Osteocyte (in vitro differentiated cells): ENCODE measurements at regions not wholly inside any gene's neighbourhood (a gene's known extent, or its start where the extent isn't known, plus 50 kb on each side); places are given as distances from the start of the nearest gene placed in this dataset.

ENCODE experiments used
- DNase-seq: peaks from one replicate; pipeline ENCODE4 v3.0.0; 2021; ENCODE audit warnings: mixed read lengths; ENCODE audit not compliant: unreplicated experiment; ENCODE audit errors: extremely low spot score
- H3K27ac Mint-ChIP-seq: one replicate; pipeline ENCODE4 v1.8.0; 2021; ENCODE audit warnings: mild to moderate bottlenecking, mixed read lengths; ENCODE audit not compliant: unreplicated experiment
- H3K27me3 Mint-ChIP-seq: one replicate; pipeline ENCODE4 v1.8.0; 2021; ENCODE audit warnings: mixed read lengths; ENCODE audit not compliant: unreplicated experiment
- H3K36me3 Mint-ChIP-seq: one replicate; pipeline ENCODE4 v1.8.0; 2021; ENCODE audit warnings: mixed read lengths; ENCODE audit not compliant: unreplicated experiment
- H3K4me1 Mint-ChIP-seq: one replicate; pipeline ENCODE4 v1.8.0; 2021; ENCODE audit warnings: mixed read lengths; ENCODE audit not compliant: unreplicated experiment
- H3K4me3 Mint-ChIP-seq: one replicate; pipeline ENCODE4 v1.8.0; 2021; ENCODE audit warnings: mild to moderate bottlenecking, moderate library complexity, mixed read lengths; ENCODE audit not compliant: unreplicated experiment
- H3K9me3 Mint-ChIP-seq: one replicate; pipeline ENCODE4 v1.8.0; 2021; ENCODE audit warnings: mixed read lengths; ENCODE audit not compliant: unreplicated experiment
- CTCF ChIP-seq: fragments of 200-600 bp; sonication (generic); IDR thresholded peaks from 2 replicates; pipeline ENCODE4 v1.5.0; 2021; ENCODE audit warnings: antibody characterized with exemption, mild to moderate bottlenecking, moderate library complexity

- Mint-ChIP-seq H3K36me3 (no peaks in the 10 kb centered on the region), H3K27ac (no peak overlapping the region), H3K4me3 (no peak overlapping the region), H3K9me3 (peaks cover 8% of the 10 kb centered on the region), H3K4me1 (no peaks in the 10 kb centered on the region), H3K27me3 (no peaks in the 10 kb centered on the region)
- TF ChIP-seq CTCF = no peak
- no peak for DNase-seq
Observed at GRCh38 chr20:41935259-41935791, 317.1 kb upstream of the CHD6 start.

- no peak overlapping the region for H3K27ac Mint-ChIP-seq
- H3K36me3 Mint-ChIP-seq = no peaks in the 10 kb centered on the region
Observed at GRCh38 chr20:41932431-41932830, 314.3 kb upstream of the CHD6 start.

GRCh38 chr20:41927655-41928054 is 309.5 kb upstream of the CHD6 start:
- Mint-ChIP-seq H3K4me1 (no peaks in the 10 kb centered on the region), H3K27ac (no peak overlapping the region), H3K9me3 (peaks cover 14% of the 10 kb centered on the region), H3K4me3 (no peak overlapping the region), H3K27me3 (no peaks in the 10 kb centered on the region), H3K36me3 (no peaks in the 10 kb centered on the region)
- DNase-seq = no peak
- TF ChIP-seq CTCF = no peak

More at GRCh38 chr20:41932431-41932830, 314.3 kb upstream of the CHD6 start:
- no peaks in the 10 kb centered on the region for H3K27me3 Mint-ChIP-seq
- no peaks in the 10 kb centered on the region for H3K4me1 Mint-ChIP-seq
- peaks cover 14% of the 10 kb centered on the region for H3K9me3 Mint-ChIP-seq
- TF ChIP-seq CTCF = no peak
- no peak overlapping the region for H3K4me3 Mint-ChIP-seq
- no peak for DNase-seq

- Mint-ChIP-seq H3K4me1 (no peaks in the 10 kb centered on the region), H3K27me3 (no peaks in the 10 kb centered on the region), H3K4me3 (no peak overlapping the region), H3K9me3 (peaks cover 14% of the 10 kb centered on the region), H3K27ac (no peak overlapping the region), H3K36me3 (no peaks in the 10 kb centered on the region)
- TF ChIP-seq CTCF = no peak
- no peak for DNase-seq
Observed at GRCh38 chr20:41927189-41927588, 309.0 kb upstream of the CHD6 start.

- no peak overlapping the region for H3K27ac Mint-ChIP-seq
- no peak overlapping the region for H3K4me3 Mint-ChIP-seq
- H3K4me1 Mint-ChIP-seq = no peaks in the 10 kb centered on the region
- no peak for DNase-seq
- TF ChIP-seq CTCF = no peak
- H3K36me3 Mint-ChIP-seq = no peaks in the 10 kb centered on the region
- no peaks in the 10 kb centered on the region for H3K27me3 Mint-ChIP-seq
- peaks cover 7% of the 10 kb centered on the region for H3K9me3 Mint-ChIP-seq
Observed at GRCh38 chr20:41925476-41925875, 307.3 kb upstream of the CHD6 start.
